Lung (tissue), 11 donors: ENCODE measurements at regions not wholly inside any gene's neighbourhood (a gene's known extent, or its start where the extent isn't known, plus 50 kb on each side); places are given as distances from the start of the nearest gene placed in this dataset.
A peak's percentile ranks its signal among the peaks of the same experiment; 100 is the strongest.

ENCODE experiments used
- ATAC-seq: fragments of 200-7000 bp; cut with Tn5 transposase; one replicate; pipeline ENCODE4 v1.9.1; 2020; ENCODE audit warnings: moderate number of reproducible peaks; ENCODE audit not compliant: insufficient read depth, low FRiP score
- DNase-seq, 3 donors: peaks; one replicate each; pipeline ENCODE4 v3.0.0-alpha.2; 2013 to 2017
- H3K27ac ChIP-seq, 2 donors: one replicate each; pipeline ENCODE4 v1.5.1; 2013; ENCODE audit warnings: mild to moderate bottlenecking in 2 of 2, moderate library complexity in 2 of 2, control low read depth in 1 of 2, inconsistent platforms in 1 of 2, low read depth in 1 of 2, low read length in 1 of 2
- H3K27me3 ChIP-seq, 3 donors: one replicate each; pipeline ENCODE4 v1.5.1; 2013; ENCODE audit warnings: low read length in 2 of 3; ENCODE audit not compliant: control insufficient read depth in 3 of 3, insufficient read depth in 3 of 3
- H3K36me3 ChIP-seq, 4 donors: one replicate each; pipeline ENCODE4 v1.5.1; 2013; ENCODE audit warnings: low read length in 4 of 4, mild to moderate bottlenecking in 1 of 4, moderate library complexity in 1 of 4; ENCODE audit not compliant: control insufficient read depth in 4 of 4, insufficient read depth in 4 of 4
- H3K4me1 ChIP-seq, 5 donors: one replicate each; pipeline ENCODE4 v1.5.1; 2013; ENCODE audit warnings: low read length in 5 of 5, mild to moderate bottlenecking in 2 of 5, moderate library complexity in 1 of 5; ENCODE audit not compliant: control insufficient read depth in 5 of 5, insufficient read depth in 5 of 5
- H3K4me3 ChIP-seq: one replicate; pipeline ENCODE4 v1.5.1; 2013; ENCODE audit warnings: mild to moderate bottlenecking, control low read depth, moderate library complexity
- H3K9ac ChIP-seq, 2 donors: one replicate each; pipeline ENCODE4 v1.5.1; 2013; ENCODE audit warnings: low read length in 2 of 2, control low read depth in 1 of 2; ENCODE audit not compliant: insufficient read depth in 1 of 2
- H3K9me3 ChIP-seq, 4 donors: one replicate each; pipeline ENCODE4 v1.5.1; 2013; ENCODE audit warnings: low read length in 3 of 4, mild to moderate bottlenecking in 1 of 4, moderate library complexity in 1 of 4; ENCODE audit not compliant: control insufficient read depth in 4 of 4, insufficient read depth in 3 of 4
- WGBS, 2 donors: extraction: QIAGEN DNeasy Blood & Tissue Kit; methylation state at CpG; one replicate each; pipeline ENCODE4 v1.1.7; 2013; 5-methylcytosine and 5-hydroxymethylcytosine counted together
- TF ChIP-seq, protein P1 (sequence below): IDR thresholded peaks from 2 replicates; pipeline ENCODE4 v1.5.1; 2012; ENCODE audit warnings: mild to moderate bottlenecking; ENCODE audit errors: control extremely low read depth, extremely low read depth
- donor health status: control.
- donor health status: control.
- donor health status: Bipolar disorder and iron deficiency.
- donor health status: healthy.
- donor health status: DM: yes; HTN: yes; CAD: no.

DNA sequence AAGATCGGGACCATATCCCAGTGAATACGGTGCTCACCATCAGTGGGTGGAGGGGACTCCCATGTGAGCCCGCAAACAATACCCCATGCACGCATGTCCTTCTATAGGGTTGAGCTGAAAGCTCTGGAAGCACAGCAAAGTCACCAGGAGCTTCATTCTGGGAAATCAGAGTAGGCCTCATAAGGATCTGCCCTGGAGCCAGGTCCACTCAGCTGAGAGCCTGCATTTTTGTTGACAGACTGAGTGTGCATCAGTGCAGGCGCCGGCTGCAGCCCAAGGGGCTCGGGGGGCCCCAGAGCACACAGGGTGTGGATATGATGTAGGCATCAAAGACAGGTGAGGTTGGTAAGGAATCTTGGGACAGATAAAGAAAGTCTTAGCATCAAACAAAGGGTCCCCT, 79.8 kb upstream of the CD93 start:
- Histone ChIP-seq H3K9ac (no peak overlapping the region), H3K27me3 (no peaks in the 10 kb centered on the region), H3K9me3 (no peaks in the 10 kb centered on the region), H3K4me3 (no peak overlapping the region), H3K4me1 (peaks cover 0 to 16% (median 11%) of the 10 kb centered on the region in 5 donors), H3K36me3 (no peaks in the 10 kb centered on the region), H3K27ac (no peak overlapping the region)
- no peak for DNase-seq
- TF ChIP-seq, protein P1, sequence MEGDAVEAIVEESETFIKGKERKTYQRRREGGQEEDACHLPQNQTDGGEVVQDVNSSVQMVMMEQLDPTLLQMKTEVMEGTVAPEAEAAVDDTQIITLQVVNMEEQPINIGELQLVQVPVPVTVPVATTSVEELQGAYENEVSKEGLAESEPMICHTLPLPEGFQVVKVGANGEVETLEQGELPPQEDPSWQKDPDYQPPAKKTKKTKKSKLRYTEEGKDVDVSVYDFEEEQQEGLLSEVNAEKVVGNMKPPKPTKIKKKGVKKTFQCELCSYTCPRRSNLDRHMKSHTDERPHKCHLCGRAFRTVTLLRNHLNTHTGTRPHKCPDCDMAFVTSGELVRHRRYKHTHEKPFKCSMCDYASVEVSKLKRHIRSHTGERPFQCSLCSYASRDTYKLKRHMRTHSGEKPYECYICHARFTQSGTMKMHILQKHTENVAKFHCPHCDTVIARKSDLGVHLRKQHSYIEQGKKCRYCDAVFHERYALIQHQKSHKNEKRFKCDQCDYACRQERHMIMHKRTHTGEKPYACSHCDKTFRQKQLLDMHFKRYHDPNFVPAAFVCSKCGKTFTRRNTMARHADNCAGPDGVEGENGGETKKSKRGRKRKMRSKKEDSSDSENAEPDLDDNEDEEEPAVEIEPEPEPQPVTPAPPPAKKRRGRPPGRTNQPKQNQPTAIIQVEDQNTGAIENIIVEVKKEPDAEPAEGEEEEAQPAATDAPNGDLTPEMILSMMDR: no peak
- WGBS, 2 donors: 96% methylated on average over 7 of the region's 7 CpGs
- ATAC-seq: no peak

- Histone ChIP-seq H3K27ac (no peak overlapping the region), H3K4me3 (no peak overlapping the region), H3K9me3 (no peaks in the 10 kb centered on the region), H3K9ac (no peak overlapping the region), H3K27me3 (no peaks in the 10 kb centered on the region), H3K36me3 (no peaks in the 10 kb centered on the region), H3K4me1 (peaks cover 0 to 22% (median 11%) of the 10 kb centered on the region in 5 donors)
- TF ChIP-seq, protein P1: no peak
- no peak for ATAC-seq
- 74 to 85% methylated on average over 12 of the region's 12 CpGs for WGBS, 2 donors
- DNase-seq: no peak
Measured at GRCh38 chr20:23165307-23165750, 79.2 kb upstream of the CD93 start.

- no peak overlapping the region for H3K4me3 ChIP-seq
- WGBS, 2 donors: 63 to 79% methylated on average over 13 of the region's 13 CpGs
- ATAC-seq (no peak), DNase-seq (peak; percentile 72 to 80 (median 78))
- no peak overlapping the region for H3K9ac ChIP-seq
- H3K4me1 ChIP-seq: peaks cover 0 to 24% (median 11%) of the 10 kb centered on the region in 5 donors
- H3K36me3 ChIP-seq: no peaks in the 10 kb centered on the region
- no peaks in the 10 kb centered on the region for H3K9me3 ChIP-seq
- TF ChIP-seq, protein P1: no peak
- H3K27ac ChIP-seq: peak overlapping the region in 1 of 2 donors; percentile 20
- H3K27me3 ChIP-seq: no peaks in the 10 kb centered on the region
Measured at GRCh38 chr20:23164176-23164601, 78.1 kb upstream of the CD93 start.

GRCh38 chr20:23163562-23163961, 77.4 kb upstream of the CD93 start:
- H3K4me1 ChIP-seq: peaks cover 0 to 26% (median 11%) of the 10 kb centered on the region in 5 donors
- 96 to 98% methylated on average over 6 of the region's 6 CpGs for WGBS, 2 donors
- no peak overlapping the region for H3K27ac ChIP-seq

More at GRCh38 chr20:23163562-23163961, 77.4 kb upstream of the CD93 start:
- H3K27me3 ChIP-seq: no peaks in the 10 kb centered on the region
- H3K36me3 ChIP-seq: no peaks in the 10 kb centered on the region
- no peak overlapping the region for H3K9ac ChIP-seq
- no peaks in the 10 kb centered on the region for H3K9me3 ChIP-seq
- DNase-seq (no peak), ATAC-seq (no peak)
- TF ChIP-seq, protein P1: no peak
- no peak overlapping the region for H3K4me3 ChIP-seq
